ENCODE measurements at regions not wholly inside any gene's neighbourhood (a gene's known extent, or its start where the extent isn't known, plus 50 kb on each side); places are given as distances from the start of the nearest gene placed in this dataset.
A peak's percentile ranks its signal among the peaks of the same experiment; 100 is the strongest.

DNA sequence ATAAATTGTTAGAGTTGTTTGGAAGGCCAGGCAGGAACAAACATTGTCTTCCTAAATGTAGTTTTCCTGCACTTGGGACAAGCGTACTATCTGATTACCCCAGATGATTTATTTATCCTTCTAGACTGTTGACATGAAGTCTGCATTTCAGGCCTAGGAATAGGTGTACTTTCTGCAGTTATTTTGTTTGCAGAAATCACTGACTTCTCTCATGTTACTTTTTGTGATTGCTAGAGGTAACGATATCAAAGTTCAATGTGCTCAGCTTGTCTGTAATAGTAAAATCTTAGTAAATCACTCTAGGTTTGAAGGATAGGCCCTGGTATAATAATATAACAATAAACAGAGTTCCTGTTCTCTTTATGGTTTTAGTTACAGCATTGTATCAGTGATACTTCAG lies 75.4 kb upstream of the HDAC9 start:
- no peaks in the 10 kb centered on the region for H3K27me3 ChIP-seq (replicated peaks; ENCODE audit: control insufficient read depth, insufficient read depth, low read length)
- H3K4me1 ChIP-seq (ENCODE audit: control insufficient read depth, insufficient read depth, low read length) = peaks cover 12% of the 10 kb centered on the region
- H3K4me3 ChIP-seq (ENCODE audit: low read length) = no peak overlapping the region
- no peak overlapping the region for H3K9ac ChIP-seq (ENCODE audit: low read length)
- H3K36me3 ChIP-seq (ENCODE audit: control insufficient read depth, insufficient read depth, low read length, severe bottlenecking) = no peaks in the 10 kb centered on the region
- no peak for DNase-seq (ENCODE audit: low read depth)
- H3K9me3 ChIP-seq (ENCODE audit: control insufficient read depth, low read length) = no peaks in the 10 kb centered on the region

DNA sequence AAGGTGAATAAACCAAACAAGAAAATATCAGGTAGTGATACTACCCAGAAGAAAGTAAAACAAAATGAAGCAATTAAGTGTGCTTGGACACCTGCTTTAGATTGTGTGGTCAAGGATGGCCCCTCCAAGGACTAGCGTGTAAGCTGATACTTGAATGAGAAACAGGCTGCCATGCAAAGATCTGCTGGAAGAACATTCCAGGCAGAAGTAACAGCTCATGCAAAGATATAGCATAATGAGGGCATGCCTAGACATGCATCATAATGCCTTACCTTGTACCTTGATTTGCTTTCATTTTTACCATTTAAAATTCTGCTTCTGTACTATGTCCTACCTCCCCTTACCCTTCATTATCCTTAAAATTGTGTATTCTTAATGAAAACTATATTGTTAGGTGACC lies 74.8 kb upstream of the HDAC9 start:
- H3K36me3 ChIP-seq (ENCODE audit: control insufficient read depth, insufficient read depth, low read length, severe bottlenecking) = no peaks in the 10 kb centered on the region
- peak; percentile 65 for DNase-seq (ENCODE audit: low read depth)

DNA sequence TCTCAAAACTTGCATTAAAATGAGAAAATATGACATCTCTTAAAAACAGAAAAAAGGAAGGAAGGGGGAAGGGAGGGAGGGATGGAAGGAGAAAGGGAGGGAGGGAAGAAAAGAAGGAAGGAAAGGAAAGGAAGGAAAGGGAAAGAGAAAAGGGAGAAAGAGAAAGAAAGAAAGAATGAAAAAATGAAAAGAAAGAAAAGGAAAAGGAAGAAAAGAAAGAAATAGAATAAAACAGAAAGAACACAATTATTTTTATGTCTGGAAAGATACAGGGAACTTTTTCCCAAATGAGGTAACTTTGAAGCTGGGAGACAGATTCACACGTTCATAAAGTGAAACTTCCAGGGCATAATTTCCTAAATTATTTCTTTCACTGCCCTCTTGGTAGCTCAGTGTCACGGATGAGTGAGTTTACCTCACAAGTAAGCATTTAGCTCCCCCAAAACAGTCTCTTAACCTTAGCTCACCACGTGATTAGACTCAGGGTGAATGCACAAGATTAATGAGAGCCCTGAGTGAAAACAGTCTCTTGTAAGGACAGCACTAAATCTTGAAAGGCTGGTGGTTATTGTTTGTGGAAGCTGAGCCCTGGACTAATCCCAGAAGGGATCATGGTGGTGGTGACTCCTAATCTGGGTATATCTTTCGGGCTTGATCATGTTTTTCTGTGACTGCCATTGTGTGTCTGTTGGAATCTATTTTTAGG lies 74.1 kb upstream of the HDAC9 start:
- Histone ChIP-seq H3K4me1 (ENCODE audit: control insufficient read depth, insufficient read depth, low read length) (peaks cover 19% of the 10 kb centered on the region), H3K9ac (ENCODE audit: low read length) (no peak overlapping the region), H3K36me3 (ENCODE audit: control insufficient read depth, insufficient read depth, low read length, severe bottlenecking) (no peaks in the 10 kb centered on the region), H3K9me3 (ENCODE audit: control insufficient read depth, low read length) (no peaks in the 10 kb centered on the region), H3K4me3 (ENCODE audit: low read length) (peak overlapping the region; percentile 22), H3K27me3 (replicated peaks; ENCODE audit: control insufficient read depth, insufficient read depth, low read length) (no peaks in the 10 kb centered on the region)
- DNase-seq (ENCODE audit: low read depth) = peak; percentile 37

More for the DNA sequence above, 74.8 kb upstream of the HDAC9 start:
- peaks cover 12% of the 10 kb centered on the region for H3K4me1 ChIP-seq (ENCODE audit: control insufficient read depth, insufficient read depth, low read length)
- H3K9ac ChIP-seq (ENCODE audit: low read length) = no peak overlapping the region
- H3K27me3 ChIP-seq (replicated peaks; ENCODE audit: control insufficient read depth, insufficient read depth, low read length) = no peaks in the 10 kb centered on the region
- H3K4me3 ChIP-seq (ENCODE audit: low read length) = no peak overlapping the region
- H3K9me3 ChIP-seq (ENCODE audit: control insufficient read depth, low read length) = no peaks in the 10 kb centered on the region

DNA sequence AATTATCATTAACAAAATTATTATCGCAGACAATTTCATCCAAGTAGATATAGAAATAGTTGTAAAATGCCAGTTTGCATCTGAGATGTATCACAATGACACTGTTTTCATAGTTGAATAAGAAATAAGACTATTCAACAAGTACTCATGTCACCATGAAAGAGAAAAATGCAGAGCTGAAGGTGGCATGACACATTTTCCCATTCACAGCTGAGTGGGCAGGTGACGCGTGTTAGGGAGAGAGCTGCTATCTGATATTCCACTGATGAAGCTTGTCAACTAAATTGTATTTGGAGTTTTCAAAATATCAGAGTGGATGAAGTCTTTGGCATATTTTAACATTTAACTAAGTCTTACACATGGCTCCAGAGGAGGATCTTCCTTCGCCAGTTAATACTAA lies 70.3 kb upstream of the HDAC9 start:
- H3K27me3 ChIP-seq (replicated peaks; ENCODE audit: control insufficient read depth, insufficient read depth, low read length) = no peaks in the 10 kb centered on the region
- H3K9me3 ChIP-seq (ENCODE audit: control insufficient read depth, low read length) = no peaks in the 10 kb centered on the region
- no peak overlapping the region for H3K4me3 ChIP-seq (ENCODE audit: low read length)
- no peaks in the 10 kb centered on the region for H3K36me3 ChIP-seq (ENCODE audit: control insufficient read depth, insufficient read depth, low read length, severe bottlenecking)
- peaks cover 35% of the 10 kb centered on the region for H3K4me1 ChIP-seq (ENCODE audit: control insufficient read depth, insufficient read depth, low read length)
- no peak for DNase-seq (ENCODE audit: low read depth)
- H3K9ac ChIP-seq (ENCODE audit: low read length) = no peak overlapping the region

DNA sequence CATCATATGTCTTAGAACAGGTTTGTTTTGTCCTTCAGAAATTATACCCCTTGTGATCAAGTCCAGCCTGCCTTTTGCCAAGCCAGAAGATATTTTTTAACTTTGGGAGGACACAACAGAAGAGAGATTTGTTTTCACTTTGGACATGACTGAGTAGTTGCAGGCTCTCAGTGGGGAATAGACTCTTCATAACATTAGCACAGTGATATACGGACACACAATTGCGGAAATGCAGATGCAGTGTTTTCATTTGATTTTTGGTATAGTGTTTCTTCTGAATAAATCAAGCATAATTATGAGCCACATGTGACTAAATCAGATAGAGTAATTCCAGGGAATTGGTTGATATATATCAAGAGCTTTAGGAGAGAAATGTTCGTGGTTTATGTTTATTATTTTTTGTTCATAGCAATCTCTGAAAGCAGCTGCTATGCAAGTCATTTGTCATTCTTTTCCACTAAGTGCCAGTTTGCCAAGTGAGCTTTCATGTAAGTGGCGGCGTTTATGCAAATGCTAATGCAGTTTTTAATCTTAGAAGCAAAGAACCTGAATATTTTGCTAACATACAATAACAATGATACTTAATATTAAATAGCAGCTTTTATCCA lies 69.6 kb upstream of the HDAC9 start:
- Histone ChIP-seq H3K9me3 (ENCODE audit: control insufficient read depth, low read length) (no peaks in the 10 kb centered on the region), H3K27me3 (replicated peaks; ENCODE audit: control insufficient read depth, insufficient read depth, low read length) (no peaks in the 10 kb centered on the region), H3K4me1 (ENCODE audit: control insufficient read depth, insufficient read depth, low read length) (peaks cover 35% of the 10 kb centered on the region), H3K9ac (ENCODE audit: low read length) (no peak overlapping the region), H3K4me3 (ENCODE audit: low read length) (no peak overlapping the region), H3K36me3 (ENCODE audit: control insufficient read depth, insufficient read depth, low read length, severe bottlenecking) (no peaks in the 10 kb centered on the region)
- no peak for DNase-seq (ENCODE audit: low read depth)

DNA sequence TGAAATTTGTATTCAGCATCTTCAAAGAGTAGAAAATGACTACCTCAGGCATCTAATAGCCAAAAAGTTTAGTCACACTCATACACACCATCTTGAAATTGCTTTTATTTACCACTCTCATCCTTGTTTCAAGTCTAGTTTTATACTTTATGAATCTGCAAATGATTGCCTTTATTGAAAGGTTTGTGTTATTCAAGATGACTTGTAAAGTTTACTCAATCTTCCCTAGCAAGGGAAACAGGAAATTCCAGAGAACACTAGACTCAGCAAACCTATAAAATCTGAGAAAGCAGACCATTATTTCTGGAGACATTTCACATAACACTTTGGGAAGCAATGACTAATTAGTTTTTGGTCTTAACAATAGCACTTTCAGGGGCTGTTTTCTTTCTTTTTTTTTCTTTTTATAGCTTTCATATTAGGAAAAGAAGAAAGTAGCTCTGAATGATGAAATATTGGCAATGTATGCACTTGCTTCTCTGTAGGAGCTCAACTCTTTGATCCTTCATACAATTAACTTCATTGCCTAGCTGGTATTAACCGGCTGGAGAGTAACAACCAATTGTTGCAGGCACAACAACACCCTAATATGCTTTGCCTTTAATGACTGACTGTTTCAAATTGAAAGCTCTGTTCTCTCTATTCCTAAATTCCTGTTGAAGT lies 68.9 kb upstream of the HDAC9 start:
- Histone ChIP-seq H3K4me3 (ENCODE audit: low read length) (no peak overlapping the region), H3K9ac (ENCODE audit: low read length) (no peak overlapping the region), H3K4me1 (ENCODE audit: control insufficient read depth, insufficient read depth, low read length) (peaks cover 30% of the 10 kb centered on the region), H3K36me3 (ENCODE audit: control insufficient read depth, insufficient read depth, low read length, severe bottlenecking) (no peaks in the 10 kb centered on the region), H3K9me3 (ENCODE audit: control insufficient read depth, low read length) (no peaks in the 10 kb centered on the region), H3K27me3 (replicated peaks; ENCODE audit: control insufficient read depth, insufficient read depth, low read length) (no peaks in the 10 kb centered on the region)
- peak; percentile 42 for DNase-seq (ENCODE audit: low read depth)

DNA sequence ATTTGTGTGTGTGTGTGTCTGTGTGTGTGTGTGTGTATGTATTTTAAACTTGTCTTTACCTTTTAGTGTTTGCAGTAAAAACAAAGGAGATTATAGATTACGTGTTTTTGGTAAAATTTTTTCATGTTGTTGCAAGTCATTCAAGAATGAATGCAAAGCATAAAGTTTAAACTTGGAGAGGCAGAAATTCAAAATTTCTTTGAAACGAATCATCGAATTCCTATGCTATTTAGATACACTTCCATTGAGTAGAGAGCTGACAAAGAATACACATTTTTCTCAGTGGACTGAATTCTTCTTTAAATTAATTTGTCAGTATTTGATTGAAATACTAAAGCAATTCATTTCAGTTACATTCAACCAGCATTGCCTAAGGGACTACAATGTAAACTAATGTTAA lies 66.0 kb upstream of the HDAC9 start:
- H3K4me3 ChIP-seq (ENCODE audit: low read length) = no peak overlapping the region
- no peaks in the 10 kb centered on the region for H3K9me3 ChIP-seq (ENCODE audit: control insufficient read depth, low read length)
- peak; percentile 66 for DNase-seq (ENCODE audit: low read depth)
- H3K4me1 ChIP-seq (ENCODE audit: control insufficient read depth, insufficient read depth, low read length) = peaks cover 23% of the 10 kb centered on the region
- H3K9ac ChIP-seq (ENCODE audit: low read length) = no peak overlapping the region
- H3K36me3 ChIP-seq (ENCODE audit: control insufficient read depth, insufficient read depth, low read length, severe bottlenecking) = no peaks in the 10 kb centered on the region
- H3K27me3 ChIP-seq (replicated peaks; ENCODE audit: control insufficient read depth, insufficient read depth, low read length) = no peaks in the 10 kb centered on the region

DNA sequence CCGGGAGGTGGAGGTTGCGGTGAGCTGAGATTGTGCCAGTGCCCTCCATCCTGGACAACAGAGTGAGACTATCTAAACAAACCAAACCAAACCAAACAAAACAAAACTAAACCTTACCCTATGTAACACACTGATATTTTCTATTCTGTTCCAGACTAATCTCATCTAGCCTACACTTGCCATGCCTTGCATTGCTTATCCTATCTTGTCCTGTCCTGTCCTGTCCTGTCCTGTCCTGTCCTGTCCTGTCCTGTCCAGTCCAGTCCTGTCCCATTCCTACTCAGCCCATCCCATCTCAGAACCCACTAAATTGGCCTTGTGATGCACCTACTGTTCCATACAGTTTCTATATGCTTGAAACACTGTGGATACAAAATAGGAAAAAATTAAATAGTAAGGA lies 64.7 kb upstream of the HDAC9 start:
- peaks cover 23% of the 10 kb centered on the region for H3K4me1 ChIP-seq (ENCODE audit: control insufficient read depth, insufficient read depth, low read length)
- no peaks in the 10 kb centered on the region for H3K9me3 ChIP-seq (ENCODE audit: control insufficient read depth, low read length)
- H3K27me3 ChIP-seq (replicated peaks; ENCODE audit: control insufficient read depth, insufficient read depth, low read length) = no peaks in the 10 kb centered on the region
- no peak overlapping the region for H3K9ac ChIP-seq (ENCODE audit: low read length)
- no peaks in the 10 kb centered on the region for H3K36me3 ChIP-seq (ENCODE audit: control insufficient read depth, insufficient read depth, low read length, severe bottlenecking)
- H3K4me3 ChIP-seq (ENCODE audit: low read length) = no peak overlapping the region
- DNase-seq (ENCODE audit: low read depth) = no peak

DNA sequence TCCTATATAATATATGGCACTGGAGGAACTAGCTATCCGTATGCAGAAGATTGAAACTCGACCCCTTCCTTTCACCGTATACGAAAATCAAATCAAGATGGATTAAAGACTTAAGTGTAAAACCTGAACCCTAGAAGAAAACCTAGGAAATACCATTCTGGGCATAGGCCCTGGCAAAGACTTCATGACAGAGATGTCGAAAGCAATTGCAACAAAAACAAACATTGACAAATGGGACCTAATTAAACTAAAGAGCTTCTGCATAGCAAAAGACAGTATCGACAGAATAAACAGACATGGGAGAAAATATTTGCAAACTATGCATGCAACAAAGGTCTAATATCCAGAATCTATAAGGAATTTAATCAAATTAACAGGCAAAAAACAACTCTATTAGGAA lies 61.4 kb upstream of the HDAC9 start:
- H3K9ac ChIP-seq (ENCODE audit: low read length) = no peak overlapping the region
- no peaks in the 10 kb centered on the region for H3K27me3 ChIP-seq (replicated peaks; ENCODE audit: control insufficient read depth, insufficient read depth, low read length)
- H3K4me3 ChIP-seq (ENCODE audit: low read length) = no peak overlapping the region
- no peak for DNase-seq (ENCODE audit: low read depth)
- no peaks in the 10 kb centered on the region for H3K9me3 ChIP-seq (ENCODE audit: control insufficient read depth, low read length)
- no peaks in the 10 kb centered on the region for H3K36me3 ChIP-seq (ENCODE audit: control insufficient read depth, insufficient read depth, low read length, severe bottlenecking)
- H3K4me1 ChIP-seq (ENCODE audit: control insufficient read depth, insufficient read depth, low read length) = peaks cover 7% of the 10 kb centered on the region

DNA sequence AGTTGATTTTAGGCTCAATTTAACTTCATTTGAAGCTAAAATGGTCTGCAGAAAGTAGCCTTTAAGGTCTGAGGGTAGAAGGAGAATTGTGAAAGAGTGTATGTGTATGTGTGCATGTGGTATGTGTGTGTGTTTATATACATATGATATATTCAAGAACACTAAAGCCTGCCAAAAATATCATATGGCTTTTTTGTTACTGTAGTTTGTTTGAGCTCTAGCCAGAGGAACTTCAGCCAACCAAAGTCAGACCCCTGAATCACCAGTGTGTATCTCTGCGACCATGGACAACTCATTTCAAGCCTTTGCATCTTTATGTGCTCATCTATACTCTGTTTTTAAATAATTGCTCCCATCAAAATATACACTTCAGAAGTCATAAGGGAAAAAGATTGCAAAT lies 58.4 kb upstream of the HDAC9 start:
- no peaks in the 10 kb centered on the region for H3K36me3 ChIP-seq (ENCODE audit: control insufficient read depth, insufficient read depth, low read length, severe bottlenecking)
- DNase-seq (ENCODE audit: low read depth) = peak; percentile 36
- H3K9ac ChIP-seq (ENCODE audit: low read length) = no peak overlapping the region
- H3K9me3 ChIP-seq (ENCODE audit: control insufficient read depth, low read length) = no peaks in the 10 kb centered on the region
- no peaks in the 10 kb centered on the region for H3K4me1 ChIP-seq (ENCODE audit: control insufficient read depth, insufficient read depth, low read length)
- H3K4me3 ChIP-seq (ENCODE audit: low read length) = no peak overlapping the region
- no peaks in the 10 kb centered on the region for H3K27me3 ChIP-seq (replicated peaks; ENCODE audit: control insufficient read depth, insufficient read depth, low read length)

DNA sequence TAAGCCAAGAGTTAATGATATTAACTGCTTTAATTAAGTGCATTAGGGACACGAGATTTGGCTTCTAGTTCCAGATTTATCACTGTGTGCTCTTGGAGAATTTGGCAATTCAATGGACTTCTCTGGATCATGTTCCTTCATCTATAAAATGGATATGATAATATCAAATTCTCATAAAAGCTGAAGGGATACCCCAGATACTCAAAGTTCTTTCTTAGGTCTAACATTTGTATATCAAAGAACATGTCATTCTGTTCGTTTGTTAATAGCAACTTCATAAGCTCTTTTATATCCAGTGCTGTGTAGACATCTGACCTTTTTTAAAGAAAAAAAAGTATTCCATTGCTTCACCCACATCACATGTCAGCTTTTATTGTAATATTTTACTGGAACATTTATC lies 54.6 kb upstream of the HDAC9 start:
- DNase-seq (ENCODE audit: low read depth) = no peak
- no peaks in the 10 kb centered on the region for H3K9me3 ChIP-seq (ENCODE audit: control insufficient read depth, low read length)
- H3K4me1 ChIP-seq (ENCODE audit: control insufficient read depth, insufficient read depth, low read length) = no peaks in the 10 kb centered on the region
- no peak overlapping the region for H3K9ac ChIP-seq (ENCODE audit: low read length)
- H3K4me3 ChIP-seq (ENCODE audit: low read length) = no peak overlapping the region
- H3K27me3 ChIP-seq (replicated peaks; ENCODE audit: control insufficient read depth, insufficient read depth, low read length) = no peaks in the 10 kb centered on the region
- H3K36me3 ChIP-seq (ENCODE audit: control insufficient read depth, insufficient read depth, low read length, severe bottlenecking) = no peaks in the 10 kb centered on the region

All from adipocyte (in vitro differentiated cells).